RWPE2 (cell line): ENCODE measurements at regions not wholly inside any gene's neighbourhood (a gene's known extent, or its start where the extent isn't known, plus 50 kb on each side); places are given as distances from the start of the nearest gene placed in this dataset.

ENCODE experiments used
- ATAC-seq: fragments of 200-7000 bp; cut with Tn5 transposase; 3 replicates; pipeline ENCODE4 v1.9.1; 2021; ENCODE audit warnings: low read depth
- DNase-seq: peaks from one replicate; pipeline ENCODE4 v3.0.0-alpha.2; 2020; ENCODE audit warnings: low spot score
- H3K27ac ChIP-seq: fragments of 450-650 bp; 2 replicates; pipeline ENCODE4 v1.5.1; 2017; ENCODE audit warnings: mild to moderate bottlenecking; ENCODE audit not compliant: poor library complexity, severe bottlenecking
- H3K27me3 ChIP-seq: fragments of 250-450 bp; sonication (Bioruptor Pico); 2 replicates; pipeline ENCODE4 v1.5.1; 2021; ENCODE audit warnings: mild to moderate bottlenecking, moderate library complexity; ENCODE audit not compliant: insufficient read depth, poor library complexity, severe bottlenecking
- H3K36me3 ChIP-seq: fragments of 250-450 bp; sonication (Bioruptor Pico); 2 replicates; pipeline ENCODE4 v1.5.1; 2020; ENCODE audit warnings: low read depth, mild to moderate bottlenecking, moderate library complexity
- H3K4me1 ChIP-seq: fragments of 250-450 bp; sonication (Bioruptor Pico); 2 replicates; pipeline ENCODE4 v1.5.1; 2021; ENCODE audit warnings: mild to moderate bottlenecking, moderate library complexity; ENCODE audit not compliant: insufficient read depth, poor library complexity, severe bottlenecking
- H3K4me3 ChIP-seq: fragments of 250-450 bp; sonication (Bioruptor Pico); 2 replicates; pipeline ENCODE4 v1.5.1; 2021; ENCODE audit warnings: mild to moderate bottlenecking, moderate library complexity; ENCODE audit not compliant: severe bottlenecking
- H3K9me3 ChIP-seq: fragments of 250-450 bp; sonication (Bioruptor Pico); 2 replicates; pipeline ENCODE4 v1.5.1; 2021; ENCODE audit warnings: mild to moderate bottlenecking, moderate library complexity; ENCODE audit not compliant: severe bottlenecking
- TF ChIP-seq, protein P1 (sequence below): fragments of 450-650 bp; IDR thresholded peaks from one replicate; pipeline ENCODE4 v1.5.1; 2017; ENCODE audit warnings: mild to moderate bottlenecking, moderate library complexity; ENCODE audit not compliant: poor library complexity, severe bottlenecking

DNA sequence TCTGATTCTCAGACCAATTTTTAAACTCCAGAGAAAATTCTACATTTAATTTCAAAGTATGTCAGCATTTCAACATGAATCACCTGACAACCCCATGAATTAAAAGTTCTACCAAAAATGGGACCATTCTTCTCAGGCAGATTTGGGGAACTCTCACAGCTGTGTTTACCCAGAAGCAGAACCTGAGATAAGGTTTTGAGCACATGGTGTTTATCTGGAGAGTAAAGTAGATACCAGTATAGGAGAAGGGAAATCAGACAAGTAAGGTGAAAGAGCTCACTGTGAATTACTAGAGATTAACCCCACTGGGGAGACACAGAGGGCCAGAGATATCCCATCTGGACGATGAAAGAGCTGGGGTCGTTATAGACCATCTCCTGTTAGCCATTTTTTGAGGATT lies 729.1 kb downstream of the DNAH5 start:
- TF ChIP-seq, protein P1, sequence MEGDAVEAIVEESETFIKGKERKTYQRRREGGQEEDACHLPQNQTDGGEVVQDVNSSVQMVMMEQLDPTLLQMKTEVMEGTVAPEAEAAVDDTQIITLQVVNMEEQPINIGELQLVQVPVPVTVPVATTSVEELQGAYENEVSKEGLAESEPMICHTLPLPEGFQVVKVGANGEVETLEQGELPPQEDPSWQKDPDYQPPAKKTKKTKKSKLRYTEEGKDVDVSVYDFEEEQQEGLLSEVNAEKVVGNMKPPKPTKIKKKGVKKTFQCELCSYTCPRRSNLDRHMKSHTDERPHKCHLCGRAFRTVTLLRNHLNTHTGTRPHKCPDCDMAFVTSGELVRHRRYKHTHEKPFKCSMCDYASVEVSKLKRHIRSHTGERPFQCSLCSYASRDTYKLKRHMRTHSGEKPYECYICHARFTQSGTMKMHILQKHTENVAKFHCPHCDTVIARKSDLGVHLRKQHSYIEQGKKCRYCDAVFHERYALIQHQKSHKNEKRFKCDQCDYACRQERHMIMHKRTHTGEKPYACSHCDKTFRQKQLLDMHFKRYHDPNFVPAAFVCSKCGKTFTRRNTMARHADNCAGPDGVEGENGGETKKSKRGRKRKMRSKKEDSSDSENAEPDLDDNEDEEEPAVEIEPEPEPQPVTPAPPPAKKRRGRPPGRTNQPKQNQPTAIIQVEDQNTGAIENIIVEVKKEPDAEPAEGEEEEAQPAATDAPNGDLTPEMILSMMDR: no peak
- Histone ChIP-seq H3K4me3 (no peak overlapping the region), H3K27ac (no peak overlapping the region), H3K4me1 (no peaks in the 10 kb centered on the region), H3K36me3 (no peaks in the 10 kb centered on the region), H3K9me3 (no peaks in the 10 kb centered on the region), H3K27me3 (no peaks in the 10 kb centered on the region)
- ATAC-seq (no peak), DNase-seq (no peak)

DNA sequence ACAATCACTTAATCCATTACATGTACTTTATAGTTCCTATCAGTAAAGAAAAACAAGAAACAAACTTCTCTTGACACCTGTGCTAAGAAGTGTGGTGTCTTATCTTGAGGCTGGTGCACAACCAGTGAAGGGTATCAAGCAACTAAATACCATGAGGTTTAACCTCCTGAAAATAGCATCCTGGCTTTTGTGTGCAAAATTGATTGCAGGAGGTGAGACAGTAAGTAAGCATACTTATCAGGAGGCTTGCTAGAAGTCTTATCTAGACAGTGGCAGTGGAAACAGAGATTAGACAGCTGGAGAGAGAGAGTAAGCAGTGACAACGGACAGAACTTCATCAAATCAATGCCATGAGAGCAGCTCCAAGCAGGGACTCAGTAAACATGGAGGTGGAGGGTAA lies 730.3 kb downstream of the DNAH5 start:
- Histone ChIP-seq H3K27ac (no peak overlapping the region), H3K4me1 (no peaks in the 10 kb centered on the region), H3K9me3 (no peaks in the 10 kb centered on the region), H3K4me3 (no peak overlapping the region), H3K36me3 (no peaks in the 10 kb centered on the region), H3K27me3 (no peaks in the 10 kb centered on the region)
- no peak for ATAC-seq
- TF ChIP-seq, protein P1: no peak
- DNase-seq: no peak

DNA sequence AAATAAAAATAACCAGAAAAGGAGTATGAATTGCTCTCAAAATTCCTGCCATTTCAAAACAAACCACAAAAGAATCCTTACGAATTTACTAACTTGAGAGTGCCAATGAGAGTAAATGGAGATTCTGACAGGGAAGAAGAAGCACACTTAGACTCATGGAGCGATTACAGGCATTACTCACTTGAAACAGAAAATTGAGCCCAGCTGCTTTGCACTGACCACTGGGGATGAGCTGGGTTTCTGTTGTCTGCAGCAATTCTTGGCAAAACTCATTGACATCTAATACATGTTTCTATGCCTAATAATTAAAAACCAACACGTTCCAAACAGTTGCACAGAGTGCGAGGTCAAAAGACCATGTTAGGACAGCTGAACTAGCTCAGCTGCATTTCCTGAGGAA lies 731.6 kb downstream of the DNAH5 start:
- no peaks in the 10 kb centered on the region for H3K27me3 ChIP-seq
- TF ChIP-seq, protein P1: no peak
- H3K4me1 ChIP-seq: no peaks in the 10 kb centered on the region
- no peak overlapping the region for H3K27ac ChIP-seq
- H3K4me3 ChIP-seq: no peak overlapping the region
- DNase-seq (no peak), ATAC-seq (no peak)
- H3K36me3 ChIP-seq: no peaks in the 10 kb centered on the region
- H3K9me3 ChIP-seq: no peaks in the 10 kb centered on the region

- no peak for ATAC-seq
Measured at GRCh38 chr5:13211064-13211463, 733.4 kb downstream of the DNAH5 start.

GRCh38 chr5:13207112-13207511 lies 737.4 kb downstream of the DNAH5 start:
- H3K9me3 ChIP-seq: no peaks in the 10 kb centered on the region
- TF ChIP-seq, protein P1: no peak
- DNase-seq (no peak), ATAC-seq (no peak)
- H3K36me3 ChIP-seq: no peaks in the 10 kb centered on the region
- H3K4me3 ChIP-seq: no peak overlapping the region
- H3K27ac ChIP-seq: no peak overlapping the region
- H3K27me3 ChIP-seq: no peaks in the 10 kb centered on the region
- peaks cover 5% of the 10 kb centered on the region for H3K4me1 ChIP-seq

More at GRCh38 chr5:13211064-13211463, 733.4 kb downstream of the DNAH5 start:
- no peaks in the 10 kb centered on the region for H3K36me3 ChIP-seq
- no peaks in the 10 kb centered on the region for H3K9me3 ChIP-seq
- no peaks in the 10 kb centered on the region for H3K27me3 ChIP-seq
- no peak overlapping the region for H3K4me3 ChIP-seq
- H3K27ac ChIP-seq: no peak overlapping the region
- TF ChIP-seq, protein P1: no peak
- DNase-seq: no peak
- H3K4me1 ChIP-seq: peaks cover 5% of the 10 kb centered on the region
